Stimulated activated CD8-positive, alpha-beta memory T cell treated with anti-CD3 and anti-CD28 coated beads, Interleukin-4, amount 100 ng/mL, for 1 hour (primary cell): ENCODE measurements at regions not wholly inside any gene's neighbourhood (a gene's known extent, or its start where the extent isn't known, plus 50 kb on each side); places are given as distances from the start of the nearest gene placed in this dataset.
"Not testable (repeated sequence)": the region's sequence is repeated elsewhere in the genome, so short reads cannot be mapped to it uniquely, and the experiment has no call there.

ENCODE experiments used
- DNase-seq, 2 donors: peaks; one replicate each; pipeline ENCODE4 v3.0.0-alpha.2; 2020; ENCODE audit warnings: low read depth in 2 of 2, low spot score in 1 of 2

- DNase-seq = no peak
These were observed 87.2 kb upstream of the KRAS start for GRCh38 chr12:25337916-25338315.

- DNase-seq = no peak
These were observed 81.4 kb upstream of the KRAS start for GRCh38 chr12:25332143-25332542.

- no peak for DNase-seq
These were observed 77.5 kb upstream of the KRAS start for GRCh38 chr12:25328072-25328712.

- DNase-seq = no peak
These were observed 76.6 kb upstream of the KRAS start for GRCh38 chr12:25327321-25327720.

GRCh38 chr12:25326326-25326725 is 75.6 kb upstream of the KRAS start:
- DNase-seq = no peak

GRCh38 chr12:25324861-25325260 is 74.1 kb upstream of the KRAS start:
- no peak for DNase-seq

- DNase-seq = no peak
These were observed 72.9 kb upstream of the KRAS start for GRCh38 chr12:25323581-25323982.

GRCh38 chr12:25322918-25323531 is 72.3 kb upstream of the KRAS start:
- DNase-seq = no peak

- DNase-seq = no peak
These were observed 71.6 kb upstream of the KRAS start for GRCh38 chr12:25322351-25322750.

GRCh38 chr12:25321772-25322171 is 71.0 kb upstream of the KRAS start:
- no peak for DNase-seq

GRCh38 chr12:25320123-25321006 is 69.6 kb upstream of the KRAS start:
- no peak for DNase-seq

- DNase-seq = no peak
These were observed 68.7 kb upstream of the KRAS start for GRCh38 chr12:25319233-25319984.

GRCh38 chr12:25317553-25317952 is 66.8 kb upstream of the KRAS start:
- DNase-seq = no peak

- DNase-seq = no peak
These were observed 64.7 kb upstream of the KRAS start for GRCh38 chr12:25315388-25315787.

GRCh38 chr12:25313266-25313990 is 62.7 kb upstream of the KRAS start:
- not testable (repeated sequence) for DNase-seq

- no peak for DNase-seq
These were observed 60.8 kb upstream of the KRAS start for GRCh38 chr12:25311506-25311905.

- not testable (repeated sequence) for DNase-seq
These were observed 59.3 kb upstream of the KRAS start for GRCh38 chr12:25310071-25310470.

- no peak for DNase-seq
These were observed 58.0 kb upstream of the KRAS start for GRCh38 chr12:25308756-25309155.

- no peak for DNase-seq
These were observed 57.1 kb upstream of the KRAS start for GRCh38 chr12:25307818-25308217.

GRCh38 chr12:25301798-25302197 is 51.1 kb upstream of the KRAS start:
- DNase-seq = no peak
